SK-N-SH (cell line): ENCODE measurements at regions not wholly inside any gene's neighbourhood (a gene's known extent, or its start where the extent isn't known, plus 50 kb on each side); places are given as distances from the start of the nearest gene placed in this dataset.

Source experiments
- CTCF ChIA-PET: fragments of 300-600, 350-600 bp; formaldehyde crosslinking; extraction: SDS; loops from one replicate; lab custom pipeline; 2021; lab: Yijun Ruan, JAX
- POLR2A ChIA-PET: fragments of 350-600 bp; sonication (Branson Sonifier 250); formaldehyde crosslinking; extraction: SDS; loops from one replicate; lab custom pipeline; 2020; ENCODE audit warnings: antibody characterized with exemption, inconsistent platforms; lab: Yijun Ruan, JAX
- DNase-seq: peaks from one replicate; pipeline ENCODE4 v3.0.0; 2012
- H2AFZ ChIP-seq: fragments of 200-600 bp; sonication (generic); 2 replicates; pipeline ENCODE4 v1.8.1; 2016; ENCODE audit warnings: antibody characterized with exemption, mild to moderate bottlenecking, low read depth
- H3F3A ChIP-seq: fragments of 200-600 bp; sonication (generic); replicated peaks from 2 replicates; pipeline ENCODE3; 2016; ENCODE audit warnings: antibody characterized with exemption, mild to moderate bottlenecking; ENCODE audit not compliant: insufficient read depth
- H3K27ac ChIP-seq, 2 experiments: fragments of 200-500 bp in 1 of 2; fragments of 200-600 bp in 1 of 2; sonication (Bioruptor generic) in 1 of 2; sonication (generic), shearing (Covaris generic) in 1 of 2; 2 replicates each; pipeline versions ENCODE4 v1.5.1 to v1.6.1; 2014 to 2016; ENCODE audit warnings: low read depth in 2 of 2, inconsistent platforms in 1 of 2, low read length in 1 of 2, mild to moderate bottlenecking in 1 of 2, mixed read lengths in 1 of 2
- H3K27me3 ChIP-seq: fragments of 200-600 bp; sonication (generic), shearing (Covaris generic); 2 replicates; pipeline ENCODE4 v1.6.1; 2016; ENCODE audit warnings: mixed run types; ENCODE audit not compliant: insufficient read depth
- H3K36me3 ChIP-seq, 2 experiments: fragments of 200-500 bp in 1 of 2; fragments of 200-600 bp in 1 of 2; sonication (Bioruptor generic) in 1 of 2; sonication (generic) in 1 of 2; replicated peaks in 1 of 2; 2 replicates each; pipeline versions ENCODE3 to v1.5.1; 2014 to 2016; ENCODE audit warnings: low read length in 1 of 2, mild to moderate bottlenecking in 1 of 2; ENCODE audit not compliant: insufficient read depth in 2 of 2, control insufficient read depth in 1 of 2
- H3K4me1 ChIP-seq, 2 experiments: fragments of 200-500 bp in 1 of 2; fragments of 200-600 bp in 1 of 2; sonication (Bioruptor generic) in 1 of 2; sonication (generic), shearing (Covaris generic) in 1 of 2; 2 replicates each; pipeline versions ENCODE4 v1.5.1 to v1.6.1; 2014 to 2016; ENCODE audit warnings: low read depth in 1 of 2, low read length in 1 of 2, mixed run types in 1 of 2; ENCODE audit not compliant: insufficient read depth in 2 of 2, control insufficient read depth in 1 of 2
- H3K4me2 ChIP-seq: fragments of 200-600 bp; sonication (generic), shearing (Covaris generic); 2 replicates; pipeline ENCODE4 v1.6.1; 2017; ENCODE audit warnings: mixed run types
- H3K4me3 ChIP-seq, 2 experiments: fragments of 200-500 bp in 1 of 2; fragments of 200-600 bp in 1 of 2; sonication (Bioruptor generic) in 1 of 2; sonication (generic), shearing (Covaris generic) in 1 of 2; 2 replicates each; pipeline versions ENCODE4 v1.5.1 to v1.8.1; 2014 to 2016; ENCODE audit warnings: low read depth in 2 of 2, inconsistent platforms in 1 of 2, low read length in 1 of 2, mild to moderate bottlenecking in 1 of 2, mixed read lengths in 1 of 2, moderate library complexity in 1 of 2
- H3K79me2 ChIP-seq: fragments of 200-600 bp; sonication (generic); 2 replicates; pipeline ENCODE4 v1.8.1; 2017; ENCODE audit warnings: mild to moderate bottlenecking; ENCODE audit not compliant: insufficient read depth
- H3K9ac ChIP-seq: fragments of 200-600 bp; sonication (generic); 2 replicates; pipeline ENCODE4 v1.6.1; 2017; ENCODE audit warnings: mixed run types
- H3K9me2 ChIP-seq: fragments of 200-600 bp; sonication (generic); 2 replicates; pipeline ENCODE4 v1.6.1; 2017; ENCODE audit warnings: mixed run types
- H3K9me3 ChIP-seq: fragments of 200-600 bp; sonication (generic); 2 replicates; pipeline ENCODE4 v1.6.1; 2017; ENCODE audit warnings: mixed run types, mild to moderate bottlenecking, moderate library complexity
- H4K20me1 ChIP-seq: fragments of 200-600 bp; sonication (generic); 2 replicates; pipeline ENCODE4 v1.6.1; 2017; ENCODE audit warnings: mild to moderate bottlenecking, mixed run types; ENCODE audit not compliant: insufficient read depth
- CHD2 ChIP-seq: fragments of 150-350 bp; IDR thresholded peaks from 2 replicates; pipeline ENCODE4 v1.6.1; 2018; ENCODE audit warnings: low read length; ENCODE audit not compliant: partially characterized antibody
- CTCF ChIP-seq: fragments of 200-600 bp; sonication (generic); IDR thresholded peaks from 2 replicates; pipeline ENCODE4 v1.6.1; 2017; ENCODE audit warnings: antibody characterized with exemption, mild to moderate bottlenecking, moderate library complexity
- ELF1 ChIP-seq: IDR thresholded peaks from 2 replicates; pipeline ENCODE4 v1.4.0; 2012
- GABPA ChIP-seq: IDR thresholded peaks from 2 replicates; pipeline ENCODE4 v1.4.0; 2012; ENCODE audit warnings: low read depth, mild to moderate bottlenecking
- GATA2 ChIP-seq: sonication (generic); formaldehyde crosslinking; IDR thresholded peaks from 2 replicates; pipeline ENCODE4 v1.5.0; 2020; ENCODE audit warnings: mild to moderate bottlenecking, missing genetic modification reagents
- IRF3 ChIP-seq: fragments of 150-350 bp; IDR thresholded peaks from 2 replicates; pipeline ENCODE4 v1.6.1; 2016; ENCODE audit warnings: mild to moderate bottlenecking, low read depth, low read length
- JUND ChIP-seq: IDR thresholded peaks from 2 replicates; pipeline ENCODE4 v1.4.0; 2012
- MAX ChIP-seq: IDR thresholded peaks from 2 replicates; pipeline ENCODE4 v1.4.0; 2012; ENCODE audit warnings: low read depth
- MEF2A ChIP-seq: IDR thresholded peaks from 2 replicates; pipeline ENCODE4 v1.4.0; 2012; ENCODE audit warnings: low read depth, borderline replicate concordance
- NFIC ChIP-seq: IDR thresholded peaks from 2 replicates; pipeline ENCODE4 v1.4.0; 2012; ENCODE audit warnings: borderline replicate concordance
- PBX3 ChIP-seq: IDR thresholded peaks from 2 replicates; pipeline ENCODE4; 2012
- POLR2AphosphoS5 ChIP-seq: IDR thresholded peaks from 2 replicates; pipeline ENCODE4 v1.6.1; 2012; ENCODE audit warnings: low read depth, low read length
- RAD21 ChIP-seq: IDR thresholded peaks from 2 replicates; pipeline ENCODE4 v1.6.1; 2012; ENCODE audit warnings: mild to moderate bottlenecking, low read length
- SIN3A ChIP-seq: IDR thresholded peaks from 2 replicates; pipeline ENCODE4 v1.6.1; 2012; ENCODE audit warnings: low read depth, mild to moderate bottlenecking, low read length, moderate library complexity, borderline replicate concordance
- SMC3 ChIP-seq: IDR thresholded peaks from 2 replicates; pipeline ENCODE4 v1.6.1; 2012; ENCODE audit warnings: low read depth, low read length, improper control_type of control experiment
- TEAD4 ChIP-seq: IDR thresholded peaks from 2 replicates; pipeline ENCODE4 v1.4.0; 2012; ENCODE audit warnings: mild to moderate bottlenecking, borderline replicate concordance; ENCODE audit not compliant: insufficient read depth
- YY1 ChIP-seq: IDR thresholded peaks from 2 replicates; pipeline ENCODE4 v1.4.0; 2012; ENCODE audit warnings: low read depth, mild to moderate bottlenecking
- WGBS: methylation state at CpG from one replicate; pipeline ENCODE4 v1.1.6; 2017; ENCODE audit warnings: low lambda C conversion rate; 5-methylcytosine and 5-hydroxymethylcytosine counted together

GRCh38 chr4:71204056-71204455 is 134.8 kb upstream of the SLC4A4 start:
- Histone ChIP-seq H3K4me2 (no peak overlapping the region), H3K36me3 (no peaks in the 10 kb centered on the region), H3F3A (no peaks in the 10 kb centered on the region), H2AFZ (no peak overlapping the region), H3K9ac (no peak overlapping the region), H3K4me1 (no peaks in the 10 kb centered on the region), H3K9me2 (no peaks in the 10 kb centered on the region), H3K9me3 (no peaks in the 10 kb centered on the region), H3K27me3 (peaks cover 9% of the 10 kb centered on the region; the same call in 1 of the 2 replicates), H3K27ac (no peak overlapping the region), H4K20me1 (no peaks in the 10 kb centered on the region), H3K4me3 (no peak overlapping the region), H3K79me2 (no peaks in the 10 kb centered on the region)
- POLR2A ChIA-PET, result no interaction called here
- CTCF ChIA-PET, result no interaction called here
- TF ChIP-seq YY1 (no peak), ELF1 (no peak), PBX3 (no peak), NFIC (no peak), SIN3A (no peak), MAX (no peak), SMC3 (no peak), IRF3 (no peak), CTCF (no peak), CHD2 (no peak), RAD21 (no peak), JUND (no peak), POLR2AphosphoS5 (no peak), TEAD4 (no peak), GABPA (no peak), GATA2 (CRISPR knock-in tag) (no peak), MEF2A (no peak)
- WGBS, result 8% methylated on average over 2 of the region's 2 CpGs
- no peak for DNase-seq
